Renal cortical epithelial cell (primary cell): ENCODE measurements at regions not wholly inside any gene's neighbourhood (a gene's known extent, or its start where the extent isn't known, plus 50 kb on each side); places are given as distances from the start of the nearest gene placed in this dataset.
"Not testable (repeated sequence)": the region's sequence is repeated elsewhere in the genome, so short reads cannot be mapped to it uniquely, and the experiment has no call there.

Experiments
- DNase-seq: peaks from one replicate; pipeline ENCODE4 v3.0.0-alpha.2; 2011; ENCODE audit warnings: low read depth

DNA sequence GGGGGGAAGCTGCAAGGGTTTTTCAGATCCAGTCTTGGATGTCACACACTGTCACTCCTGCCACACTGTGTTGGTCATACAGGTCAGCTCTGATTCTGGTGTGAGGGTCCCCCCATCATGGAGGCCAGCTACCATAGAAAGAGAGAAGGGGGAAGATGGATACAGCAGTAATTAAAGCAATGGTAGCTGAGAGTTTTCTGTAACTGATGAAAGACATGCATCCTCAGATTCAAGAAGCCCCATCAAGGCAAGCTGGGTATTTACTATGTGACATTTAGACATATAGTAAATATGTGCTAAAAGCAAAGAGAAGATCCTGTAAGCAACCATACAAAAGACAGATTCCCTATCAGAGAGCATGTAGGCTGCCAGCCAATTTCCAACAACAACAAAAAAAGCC is 110.9 kb upstream of the COL5A1 start:
- no peak for DNase-seq

DNA sequence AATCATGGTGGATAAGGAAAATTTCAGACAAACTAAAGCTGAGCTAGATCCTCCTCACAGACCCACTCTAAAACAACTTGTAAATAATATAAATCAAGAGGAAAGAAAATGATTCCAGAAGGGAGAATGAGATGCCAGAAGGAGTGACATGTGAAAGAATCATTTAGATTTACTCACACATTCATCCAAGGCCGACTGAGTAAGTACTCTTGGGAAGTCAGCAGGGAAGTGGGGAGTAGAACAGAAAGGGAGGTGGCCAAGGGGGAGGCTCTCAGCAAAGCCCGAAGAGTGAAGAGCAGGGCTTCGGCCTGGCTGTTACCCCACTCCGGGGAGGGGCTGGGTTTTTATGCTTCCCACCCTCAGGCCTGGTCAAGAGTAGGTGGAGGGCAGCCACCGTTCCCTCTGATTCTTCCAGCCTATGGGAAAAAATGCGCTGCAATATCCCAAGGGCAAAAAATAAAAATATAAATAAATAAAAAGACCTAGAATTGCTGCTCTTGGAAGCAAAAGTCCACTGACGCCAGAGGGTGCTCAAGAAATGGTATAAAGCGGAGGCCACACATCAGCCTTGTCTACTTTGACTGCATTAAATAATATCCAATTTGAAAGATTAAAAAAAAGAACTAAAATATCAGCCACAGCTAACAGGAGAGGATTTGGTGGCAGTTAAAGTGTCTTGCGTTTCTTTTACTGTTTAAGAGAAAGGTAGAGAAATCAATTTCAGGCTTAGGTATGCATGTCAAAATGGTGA is 110.2 kb upstream of the COL5A1 start:
- DNase-seq = no peak

DNA sequence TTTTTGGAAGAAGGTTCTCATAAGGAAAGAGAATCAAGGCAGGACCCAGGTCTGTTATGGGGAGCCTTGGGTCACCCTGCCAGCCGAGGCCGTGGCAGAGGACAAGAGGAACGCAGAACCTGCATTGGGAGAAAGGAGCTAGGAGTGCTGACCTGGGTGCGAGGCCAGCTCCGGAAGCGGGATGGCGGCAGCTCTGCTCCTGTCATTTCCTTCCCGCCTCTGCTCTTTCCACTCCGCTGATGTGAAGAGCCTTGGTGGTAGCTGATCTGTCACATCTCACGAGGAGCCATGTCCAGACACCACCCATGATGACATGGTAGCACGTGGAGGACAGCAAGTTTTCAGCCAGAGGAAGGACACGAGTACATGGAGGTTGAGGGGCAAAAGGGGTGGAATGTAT is 109.5 kb upstream of the COL5A1 start:
- no peak for DNase-seq

DNA sequence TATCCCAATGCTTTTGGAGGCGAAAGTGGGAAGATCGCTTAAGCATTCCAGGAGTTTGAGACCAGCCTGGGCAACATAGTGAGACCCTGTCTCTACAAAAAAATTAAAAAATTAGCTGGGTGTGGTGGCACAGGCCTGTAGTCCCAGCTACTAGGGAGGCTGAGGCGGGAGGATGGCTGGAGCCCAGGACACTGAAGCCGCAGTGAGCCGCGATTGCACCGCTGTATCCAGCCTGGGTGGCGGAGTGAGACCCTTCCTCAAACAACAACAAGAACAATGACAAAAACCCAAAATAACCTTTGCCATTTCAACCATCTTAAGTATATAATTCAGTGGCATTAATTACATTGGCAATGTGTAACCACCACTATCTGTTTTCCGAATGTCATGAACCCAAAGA is 108.9 kb upstream of the COL5A1 start:
- not testable (repeated sequence) for DNase-seq

DNA sequence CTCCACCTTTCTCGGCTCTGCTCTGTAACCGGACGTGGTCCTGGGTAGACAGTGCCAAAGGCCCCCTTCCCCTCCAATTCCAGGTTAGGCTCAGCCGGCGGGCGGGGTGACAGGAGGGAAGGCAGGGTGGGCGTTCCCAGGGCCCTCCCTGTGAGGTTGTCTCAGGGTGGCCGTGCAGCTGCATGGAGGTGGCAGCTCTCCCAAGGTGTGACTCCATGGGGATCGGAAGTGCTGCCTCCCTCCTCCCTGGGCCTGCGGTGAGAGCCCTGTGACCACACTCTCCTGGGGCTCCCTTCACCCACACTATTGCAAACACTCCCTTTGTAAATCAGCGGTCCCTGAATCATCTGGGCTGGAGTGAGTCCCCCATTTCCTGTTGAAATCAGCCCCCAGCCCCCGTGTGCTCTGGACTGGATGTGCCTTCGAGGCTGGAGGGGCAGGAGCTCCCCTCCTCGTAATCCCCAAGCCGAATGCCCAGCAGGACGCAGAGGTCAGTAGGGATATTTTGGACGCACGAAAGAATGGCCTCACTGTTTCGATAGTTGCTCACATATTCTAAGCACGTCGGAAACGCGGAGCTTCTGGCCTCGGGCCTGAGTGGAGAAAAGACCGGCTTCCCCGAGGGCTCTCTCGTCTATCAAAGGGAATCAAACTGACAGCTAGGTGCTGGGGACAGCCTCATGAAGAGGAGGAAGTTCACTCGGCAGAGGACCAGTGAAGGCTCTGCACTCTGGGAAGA is 107.6 kb upstream of the COL5A1 start:
- no peak for DNase-seq

DNA sequence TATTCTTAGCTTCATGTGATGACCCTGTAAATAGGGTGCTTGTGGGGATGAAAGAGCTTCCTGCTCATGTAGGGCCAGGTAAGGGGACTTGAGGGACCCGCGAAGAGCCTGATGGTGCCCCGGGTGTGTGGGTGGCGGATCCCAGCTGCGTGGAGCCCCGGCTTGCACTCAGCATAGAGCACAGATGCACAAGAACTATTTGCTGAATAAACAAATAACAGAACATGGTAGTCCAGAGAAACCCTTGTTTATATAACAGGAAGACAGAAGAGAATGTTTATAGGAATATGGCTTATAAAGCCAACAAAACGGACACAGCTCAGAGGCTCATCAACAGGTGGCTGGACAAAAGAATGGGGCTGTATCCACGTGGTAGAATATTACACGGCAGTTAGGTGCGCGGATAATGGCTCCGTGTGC is 106.9 kb upstream of the COL5A1 start:
- no peak for DNase-seq

DNA sequence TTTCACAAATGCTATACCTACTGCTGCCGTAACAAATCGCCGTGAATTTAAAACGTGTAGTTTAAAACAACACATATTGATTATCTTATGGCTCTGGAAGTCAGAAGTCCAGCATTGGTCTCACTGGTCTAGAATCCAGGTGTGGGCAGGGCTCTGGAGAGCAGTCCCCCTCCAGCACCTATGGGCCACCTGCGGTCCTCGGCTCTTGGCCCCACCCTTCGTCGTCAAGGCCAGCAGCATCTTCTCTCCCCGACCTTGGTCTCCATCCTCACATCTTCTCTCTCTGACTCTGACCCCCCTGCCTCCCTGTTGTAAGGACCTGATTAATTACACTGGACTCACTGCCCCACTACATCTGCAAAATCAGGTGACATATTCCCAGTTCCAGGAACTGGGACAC is 106.4 kb upstream of the COL5A1 start:
- no peak for DNase-seq

DNA sequence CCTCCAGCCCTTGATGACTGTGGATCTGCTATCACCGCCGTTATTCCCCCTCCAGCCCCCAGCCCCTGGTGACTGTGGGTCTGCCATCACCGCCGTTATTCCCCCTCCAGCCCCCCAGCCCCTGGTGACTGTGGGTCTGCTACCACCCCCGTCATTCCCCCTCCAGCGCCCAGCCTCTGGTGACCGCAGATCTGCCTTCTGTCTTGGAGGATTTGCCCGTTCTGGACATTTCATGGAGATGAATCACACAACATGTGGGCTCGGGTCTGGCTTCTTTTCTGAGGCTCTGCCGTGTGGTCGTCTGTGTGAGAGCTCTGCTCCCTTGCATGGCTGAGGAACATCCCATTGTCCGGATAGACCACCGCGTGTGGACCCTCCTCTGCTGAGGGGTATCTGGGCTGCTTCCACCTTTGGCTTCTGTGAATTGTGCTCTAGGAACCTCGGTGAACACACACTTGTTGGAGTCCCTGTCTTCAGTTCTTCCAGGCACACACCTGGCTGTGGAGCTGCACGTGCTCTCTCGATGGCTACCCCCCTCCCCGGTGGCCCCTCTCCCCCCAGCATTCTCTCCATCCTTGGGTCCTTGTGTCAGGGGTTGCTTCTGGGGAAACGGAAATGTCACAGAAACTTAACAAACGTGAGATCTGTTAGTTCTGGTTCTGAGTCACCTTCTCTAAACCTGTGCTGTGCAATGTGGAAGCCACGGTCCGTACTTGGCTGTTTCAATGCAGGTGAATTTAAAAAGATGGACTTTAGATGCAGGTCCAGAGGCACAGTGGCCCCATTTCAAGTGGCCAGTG is 105.3 kb upstream of the COL5A1 start:
- DNase-seq = no peak

DNA sequence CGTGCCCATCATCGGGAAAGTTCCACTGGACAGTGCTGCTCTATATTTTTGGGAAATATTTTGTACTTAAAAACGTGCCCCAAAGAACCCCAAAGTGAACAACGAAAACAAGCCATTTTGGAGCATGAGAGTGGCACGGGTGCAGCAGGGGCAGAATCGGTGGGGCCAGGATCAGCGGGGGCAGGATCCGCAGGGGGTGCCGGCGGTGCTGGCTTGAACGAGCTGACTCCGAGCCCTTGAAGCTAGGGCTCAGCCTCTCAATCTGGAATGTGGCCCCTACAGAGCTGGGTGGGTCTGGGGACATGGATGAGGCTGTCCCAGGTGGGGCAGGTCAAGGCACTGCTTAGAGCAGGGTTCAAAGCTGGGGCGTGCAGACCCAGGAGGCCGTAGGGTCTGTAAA is 104.7 kb upstream of the COL5A1 start:
- DNase-seq = no peak

DNA sequence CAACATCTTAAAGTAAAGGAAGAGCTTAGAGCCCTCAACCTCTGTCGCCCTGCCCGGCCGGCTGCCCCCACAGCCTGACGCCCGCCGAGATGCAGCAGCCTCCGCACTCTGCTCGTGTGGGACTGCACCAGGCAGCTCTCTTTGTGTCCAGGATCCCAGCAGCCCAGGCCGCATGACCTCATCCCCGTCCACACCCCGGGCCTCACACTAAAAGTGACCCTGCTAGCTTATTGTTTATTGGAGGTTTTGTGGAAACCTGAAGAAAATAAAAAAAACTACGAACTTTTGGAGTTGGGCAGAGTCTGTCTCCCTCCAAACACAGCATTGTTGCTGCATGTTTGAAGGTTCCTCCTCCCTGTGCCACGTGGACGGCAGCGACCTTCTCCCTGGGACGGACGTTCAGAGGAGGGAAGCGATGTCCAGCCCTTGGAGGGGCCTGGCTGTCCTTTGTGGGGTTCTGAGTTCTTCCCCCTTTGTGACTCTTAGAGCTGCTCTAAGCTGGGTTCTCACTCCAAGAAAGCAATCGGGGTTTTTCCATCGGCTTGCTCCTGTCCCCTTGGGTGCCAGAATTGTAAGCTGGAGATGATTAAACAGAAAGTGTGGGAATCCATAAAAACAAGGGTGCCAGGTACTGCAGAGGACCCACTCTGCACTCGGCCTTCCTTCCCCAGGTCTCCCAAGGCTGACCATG is 103.5 kb upstream of the COL5A1 start:
- DNase-seq = no peak

DNA sequence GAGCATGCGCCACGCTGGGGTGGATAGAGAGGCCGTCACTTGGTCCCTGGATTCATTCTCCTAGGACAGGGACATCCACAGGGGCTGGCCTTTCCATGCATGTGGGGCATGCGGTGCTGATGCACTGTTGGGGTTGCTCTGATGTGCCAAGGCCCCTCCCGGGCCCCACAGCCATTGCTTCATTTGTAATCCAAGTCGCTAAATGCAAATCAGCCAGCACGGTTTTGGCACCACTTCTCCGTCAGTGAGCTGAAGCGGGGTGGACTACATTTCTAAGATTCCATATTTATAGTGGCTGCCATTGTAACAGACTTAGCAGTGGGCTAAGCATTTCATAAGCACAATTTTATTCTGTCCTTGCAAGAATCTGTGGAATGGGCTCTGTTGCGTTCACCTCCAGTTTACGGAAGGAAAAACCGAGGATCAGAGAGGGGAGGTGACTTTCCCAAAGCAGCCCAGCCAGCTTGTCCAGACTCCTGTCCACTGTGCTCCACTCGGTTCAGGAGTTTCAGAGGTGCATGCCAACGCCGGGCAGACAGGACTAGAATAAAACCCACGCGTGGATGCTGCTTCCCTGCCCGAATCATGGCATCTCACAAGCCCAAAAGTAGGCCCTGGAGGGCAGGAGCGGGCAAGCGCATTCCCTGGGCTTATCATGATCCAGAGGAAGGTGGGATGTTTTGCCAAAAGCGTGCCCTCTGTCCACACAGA is 102.6 kb upstream of the COL5A1 start:
- DNase-seq = no peak

DNA sequence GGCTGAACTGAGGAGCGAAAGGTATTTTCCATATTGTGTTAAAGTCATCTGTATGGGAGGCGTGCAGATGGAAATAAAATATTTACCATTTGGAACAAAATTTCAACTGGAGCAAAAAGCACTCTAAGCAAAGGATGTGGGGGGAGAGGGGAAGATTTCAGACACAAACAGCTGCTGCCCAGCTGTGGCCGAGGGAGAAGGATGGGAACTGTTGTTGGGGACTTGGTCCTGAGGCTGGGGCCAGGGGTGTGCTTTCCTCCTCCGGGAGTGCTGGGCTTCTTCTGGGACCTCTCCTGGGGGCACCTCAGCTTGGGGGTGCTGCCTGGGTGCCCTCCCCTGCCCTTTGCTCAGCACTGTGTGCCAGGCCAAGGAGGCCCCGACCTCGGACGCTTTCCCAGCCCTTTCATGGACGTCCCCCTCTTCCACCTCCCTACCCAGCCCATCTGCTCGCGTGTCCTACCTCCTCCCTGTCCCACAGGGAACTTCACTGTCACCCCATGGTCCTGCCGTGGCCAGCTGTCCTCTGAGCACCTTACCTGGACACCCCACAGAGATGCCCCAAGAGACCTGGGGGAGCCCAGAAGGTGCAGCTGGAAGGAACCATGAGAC is 101.9 kb upstream of the COL5A1 start:
- DNase-seq = no peak

DNA sequence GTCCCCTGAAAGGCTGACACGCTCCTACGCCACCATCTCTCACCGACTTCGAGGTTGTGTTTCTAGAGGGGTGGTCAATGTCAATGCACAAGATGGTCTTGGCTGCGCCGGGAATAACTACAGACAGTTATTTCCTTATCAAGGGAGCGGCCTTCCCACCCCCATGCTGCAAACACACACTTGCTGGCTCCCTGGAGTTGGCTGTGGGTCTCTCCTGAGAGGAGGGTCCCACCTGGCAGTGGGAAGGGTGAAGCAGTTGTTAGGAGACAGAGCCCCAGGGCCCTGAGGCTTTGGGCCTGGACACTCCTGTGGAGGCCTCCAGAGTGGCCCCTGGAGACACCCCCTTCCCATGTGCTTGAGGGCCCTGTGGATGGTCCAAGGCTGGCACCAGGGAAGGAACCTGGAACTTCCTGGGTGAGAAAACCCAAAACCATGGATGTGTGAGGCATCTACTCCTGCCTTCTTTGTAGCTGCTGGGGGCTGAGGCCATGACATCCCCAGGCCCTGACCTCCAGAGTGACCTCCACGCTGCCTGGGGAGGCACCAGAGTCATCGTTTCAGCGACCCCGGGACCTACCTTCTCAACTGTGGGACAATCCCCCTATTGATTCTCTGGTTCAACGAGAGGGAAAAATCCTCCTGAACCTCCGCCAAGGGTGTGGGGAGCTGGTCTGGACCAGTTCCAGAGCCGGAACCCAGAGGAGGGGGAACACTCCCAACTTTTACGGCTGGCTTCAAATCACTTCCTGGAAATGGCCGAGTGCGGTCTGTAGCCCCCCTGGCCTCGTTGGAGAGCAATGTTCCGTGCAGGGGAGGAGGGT is 101.1 kb upstream of the COL5A1 start:
- no peak for DNase-seq

DNA sequence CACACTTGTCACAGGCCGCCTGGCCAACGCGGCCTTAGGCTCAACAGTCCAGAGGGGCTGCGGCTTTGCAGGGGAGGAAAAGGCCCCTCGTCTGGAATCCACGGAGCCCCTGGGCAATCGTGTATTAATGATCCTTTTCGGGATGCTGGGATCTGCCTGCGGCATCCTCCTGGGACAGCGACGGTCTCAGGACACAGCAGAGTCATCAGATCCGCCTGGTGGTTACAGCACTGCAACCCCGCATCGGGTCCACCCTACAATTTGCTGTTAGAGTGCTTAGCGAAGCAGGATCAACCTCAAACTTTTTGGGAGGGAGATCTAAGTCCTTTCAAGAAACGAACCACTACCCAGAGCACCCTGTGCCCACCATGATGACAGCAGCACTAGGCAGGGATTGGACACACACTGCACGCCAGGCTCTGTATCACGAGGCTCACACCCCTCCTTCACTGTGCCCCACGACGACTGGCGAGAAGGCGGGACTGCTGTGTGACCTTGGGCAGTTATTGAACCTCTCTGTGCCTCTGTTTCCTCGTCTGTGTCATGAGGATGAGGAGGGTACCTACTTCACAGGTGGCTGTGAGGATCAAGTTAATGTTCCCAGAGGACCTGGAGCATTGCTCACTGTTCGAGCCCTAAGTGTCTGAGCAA is 100.4 kb upstream of the COL5A1 start:
- DNase-seq = no peak

DNA sequence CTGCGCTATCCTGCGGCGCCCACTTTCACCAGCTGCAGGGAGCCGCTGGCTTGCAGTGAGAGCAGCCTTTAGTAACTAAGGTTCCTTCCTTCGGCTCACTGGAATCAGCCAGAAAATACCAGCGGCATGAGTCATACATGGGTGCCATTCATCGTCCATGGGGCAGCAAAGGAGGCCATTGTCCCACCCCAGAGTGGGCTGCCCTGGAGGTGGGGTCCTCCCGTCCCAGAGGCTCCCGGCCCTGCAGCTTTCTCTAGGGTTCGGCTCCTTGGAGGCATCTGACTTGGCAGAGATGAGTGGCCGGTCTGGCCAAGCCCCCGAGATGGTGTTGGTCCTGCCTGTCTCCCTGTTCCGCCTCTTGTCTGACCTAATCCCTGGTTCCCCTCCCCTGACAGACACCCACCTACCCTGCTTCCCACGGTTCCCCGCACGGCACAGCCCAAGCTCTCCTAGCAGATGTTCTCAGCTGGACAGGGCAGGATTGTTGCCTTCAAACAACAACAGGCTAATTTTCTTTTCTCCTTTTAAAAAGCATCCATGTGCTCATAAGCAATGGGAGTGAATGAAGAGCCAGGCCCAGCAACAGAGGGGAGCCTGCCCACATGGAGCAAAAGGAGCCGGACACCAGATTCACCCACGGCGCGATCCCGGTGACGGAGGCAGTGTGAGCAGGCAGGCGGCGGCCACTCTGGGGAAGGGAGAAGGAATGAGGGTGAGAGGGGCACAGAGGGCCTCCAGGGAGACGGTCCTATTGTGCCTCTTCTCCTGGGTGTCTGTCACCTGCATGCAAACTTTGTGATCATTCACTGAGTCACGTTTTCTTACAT is 97.0 kb upstream of the COL5A1 start:
- peak; percentile 17 for DNase-seq

DNA sequence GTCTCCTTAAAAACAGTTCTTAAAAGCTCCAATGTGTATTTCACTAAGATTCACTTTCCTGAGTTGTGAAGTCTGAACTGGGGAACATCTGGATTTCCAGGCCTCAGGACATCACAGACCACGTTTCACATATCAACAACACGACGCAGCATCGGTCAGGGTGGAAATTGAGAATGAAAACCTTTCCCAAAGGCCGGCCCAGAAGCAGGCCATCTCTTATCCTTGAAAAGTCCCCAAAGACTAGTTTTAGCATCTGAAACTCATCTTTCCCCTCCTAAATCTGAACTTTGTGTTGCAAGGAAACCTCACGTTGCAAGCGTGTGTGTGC is 96.4 kb upstream of the COL5A1 start:
- no peak for DNase-seq

DNA sequence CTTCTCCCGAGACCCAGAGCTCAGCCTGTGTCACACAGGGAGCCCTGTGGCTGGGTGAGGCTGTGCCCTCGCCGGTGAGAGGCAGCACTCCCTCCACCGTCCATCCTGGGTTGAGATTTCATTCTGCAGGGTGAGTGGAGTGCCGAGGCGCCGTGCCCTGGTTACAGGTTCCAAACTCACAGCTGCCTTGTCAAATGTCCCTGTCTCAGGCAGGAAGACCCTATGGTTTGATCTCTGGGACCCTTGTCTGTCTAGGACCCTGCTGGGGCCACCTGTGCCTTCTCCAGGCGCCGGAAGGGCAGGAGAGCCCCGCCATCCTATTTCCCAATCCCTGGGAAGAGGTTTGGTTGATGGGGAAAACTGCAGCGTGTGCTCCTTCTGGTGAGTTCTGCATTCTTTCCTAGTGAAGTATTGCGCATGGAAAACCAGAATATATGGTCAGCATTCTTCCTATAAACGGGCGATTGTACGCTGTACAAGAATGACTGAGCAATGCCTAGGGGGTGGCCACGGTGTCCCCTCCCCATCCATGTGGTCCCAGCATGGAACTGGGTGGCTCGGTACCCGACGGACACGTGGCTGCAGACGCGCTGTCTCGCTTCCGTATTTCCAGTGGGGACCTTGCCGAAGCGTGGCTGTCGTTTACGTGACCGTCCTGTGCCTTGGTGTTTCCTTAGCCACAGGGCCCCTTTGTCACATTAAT is 95.9 kb upstream of the COL5A1 start:
- DNase-seq = no peak

DNA sequence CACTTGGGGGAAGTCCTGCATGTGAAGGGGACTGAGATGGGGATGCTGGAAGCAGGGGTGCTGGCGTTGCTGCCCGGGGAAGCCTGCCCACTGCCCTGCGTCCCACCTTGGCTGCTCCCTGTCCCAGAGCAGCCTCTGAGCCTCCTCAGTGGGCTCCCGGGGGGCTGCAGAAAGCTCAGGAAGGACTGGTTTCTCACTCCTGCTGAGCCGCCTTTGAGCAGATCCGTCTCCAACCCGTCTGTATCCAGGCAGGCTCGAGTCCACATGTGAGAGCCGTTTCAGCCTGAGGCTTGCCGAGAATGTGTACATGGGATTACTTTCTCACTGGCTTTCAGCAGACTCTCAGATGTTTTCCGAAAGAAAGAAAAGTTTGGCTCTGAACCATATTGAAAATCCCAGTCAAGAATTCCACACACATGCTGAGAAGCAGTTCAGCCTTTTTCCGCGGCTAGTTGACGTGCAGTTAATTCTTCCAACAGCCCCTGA is 95.3 kb upstream of the COL5A1 start:
- DNase-seq = no peak
